K562 (cell line): ENCODE measurements at regions not wholly inside any gene's neighbourhood (a gene's known extent, or its start where the extent isn't known, plus 50 kb on each side); places are given as distances from the start of the nearest gene placed in this dataset.

Experiments
- ATAC-seq: fragments of 200-7000 bp; cut with Tn5 transposase; 3 replicates; pipeline ENCODE4 v1.9.1; 2020; ENCODE audit warnings: moderate library complexity
- BruUV-seq: library from RNA; stranded (reverse); fragments of 400-500 nt; replicated peaks from 2 replicates; lab custom pipeline; 2021; lab: Mats Ljungman, UMichigan
- CTCF ChIA-PET: fragments of 300-600 bp; formaldehyde crosslinking; extraction: SDS; loops from one replicate; lab custom pipeline; 2021; ENCODE audit warnings: low intra/inter-chr PET ratio; lab: Yijun Ruan, JAX
- POLR2A ChIA-PET: fragments of 300-600, 350-650 bp; sonication (Branson Sonifier 250); formaldehyde crosslinking; extraction: SDS; loops from one replicate; lab custom pipeline; 2021; ENCODE audit warnings: antibody characterized with exemption, inconsistent platforms; lab: Yijun Ruan, JAX
- DNase-seq, 4 experiments: peaks; one replicate each; pipeline versions ENCODE4 v3.0.0 to v3.0.0-alpha.2; 2011 to 2018; ENCODE audit warnings: low spot score in 3 of 4, mixed read lengths in 3 of 4; ENCODE audit errors: extremely low read depth in 1 of 4
- FAIRE-seq: peaks from 2 replicates; lab custom pipeline; 2011; peaks lifted over from hg19 to GRCh38; lab: Jason Lieb, UNC
- H2AFZ ChIP-seq: 2 replicates; pipeline ENCODE4 v1.6.0; 2011; ENCODE audit warnings: low read depth, low read length, control low read depth, inconsistent platforms
- H3K27ac ChIP-seq: fragments of 200-600 bp; 3 replicates; pipeline ENCODE4 v1.8.0; 2011; ENCODE audit warnings: low read depth, mild to moderate bottlenecking, control low read depth, inconsistent platforms, low read length, moderate library complexity, mixed read lengths; ENCODE audit errors: extremely low read depth
- H3K27me3 ChIP-seq, 2 experiments: fragments of 300-600 bp in 1 of 2; 2 replicates in 1 of 2; 3 replicates in 1 of 2; pipeline versions ENCODE4 v1.6.0 to v1.8.0; 2011; ENCODE audit warnings: inconsistent platforms in 2 of 2, low read length in 2 of 2, mild to moderate bottlenecking in 1 of 2, mixed read lengths in 1 of 2, moderate library complexity in 1 of 2; ENCODE audit not compliant: control insufficient read depth in 2 of 2, insufficient read depth in 2 of 2
- H3K36me3 ChIP-seq: fragments of 300-600 bp; 3 replicates; pipeline ENCODE4 v1.8.0; 2011; ENCODE audit warnings: mild to moderate bottlenecking, low read length, inconsistent platforms; ENCODE audit not compliant: control insufficient read depth, insufficient read depth
- H3K4me1 ChIP-seq, 2 experiments: fragments of 200-600 bp in 1 of 2; replicated peaks in 1 of 2; 2 replicates in 1 of 2; 3 replicates in 1 of 2; pipeline versions ENCODE4 v1.5.1 to v1.8.0; 2011; ENCODE audit warnings: inconsistent platforms in 2 of 2, low read length in 2 of 2, mild to moderate bottlenecking in 1 of 2, mixed read lengths in 1 of 2, moderate library complexity in 1 of 2; ENCODE audit not compliant: control insufficient read depth in 2 of 2, insufficient read depth in 2 of 2
- H3K4me2 ChIP-seq: 2 replicates; pipeline ENCODE4 v1.6.1; 2011; ENCODE audit warnings: low read length, control low read depth, inconsistent platforms, mixed read lengths; ENCODE audit not compliant: insufficient read depth
- H3K4me3 ChIP-seq: fragments of 200-600 bp; sonication (generic), shearing (Covaris generic); 2 replicates; pipeline ENCODE4 v1.5.1; 2016; ENCODE audit warnings: control low read depth, inconsistent platforms
- H3K79me2 ChIP-seq: fragments of 200-600 bp; 3 replicates; pipeline ENCODE4 v1.8.0; 2011; ENCODE audit warnings: low read length, inconsistent platforms; ENCODE audit not compliant: control insufficient read depth, insufficient read depth
- H3K9ac ChIP-seq, 2 experiments: 2 replicates each; pipeline versions ENCODE4 v1.6.0 to v1.6.1; 2011; ENCODE audit warnings: low read depth in 2 of 2, low read length in 2 of 2, control low read depth in 1 of 2, inconsistent platforms in 1 of 2, mild to moderate bottlenecking in 1 of 2, mixed read lengths in 1 of 2; ENCODE audit not compliant: insufficient read depth in 1 of 2
- H3K9me1 ChIP-seq: one replicate; pipeline ENCODE4 v1.6.0; 2011; ENCODE audit warnings: inconsistent platforms, mild to moderate bottlenecking, low read length, moderate library complexity; ENCODE audit not compliant: control insufficient read depth, insufficient read depth
- H3K9me3 ChIP-seq: replicated peaks from 2 replicates; pipeline ENCODE4 v1.5.1; 2011; ENCODE audit warnings: low read depth, low read length, inconsistent platforms; ENCODE audit not compliant: control insufficient read depth, insufficient read depth
- H4K20me1 ChIP-seq: replicated peaks from 2 replicates; pipeline ENCODE4 v1.6.1; 2011; ENCODE audit warnings: low read length, inconsistent platforms, mixed read lengths; ENCODE audit not compliant: control insufficient read depth, insufficient read depth
- FOXK2 ChIP-seq, 2 experiments: fragments of 450-650 bp; IDR thresholded peaks in 1 of 2; conservative IDR thresholded peaks in 1 of 2; 2 replicates each; pipeline ENCODE4 v1.6.1; 2016; ENCODE audit warnings: low read depth in 2 of 2, mild to moderate bottlenecking in 1 of 2
- JUND ChIP-seq, 2 experiments: IDR thresholded peaks; 2 replicates in 1 of 2; 3 replicates in 1 of 2; pipeline ENCODE4 v1.6.1; 2011; ENCODE audit warnings: borderline replicate concordance in 2 of 2, low read depth in 2 of 2, low read length in 2 of 2, improper control_type of control experiment in 1 of 2, missing biosample characterization in 1 of 2, missing genetic modification characterization in 1 of 2, missing genetic modification reagents in 1 of 2
- NFXL1 ChIP-seq: fragments of 450-650 bp; formaldehyde crosslinking; IDR thresholded peaks from 2 replicates; pipeline ENCODE4 v1.4.0; 2021; ENCODE audit warnings: mild to moderate bottlenecking
- TAF7 ChIP-seq: fragments of 450-650 bp; IDR thresholded peaks from 2 replicates; pipeline ENCODE4 v1.6.1; 2016; ENCODE audit warnings: missing genetic modification characterization, missing compliant biosample characterization
- ZNF384 ChIP-seq: IDR thresholded peaks from 2 replicates; pipeline ENCODE4 v1.6.1; 2012; ENCODE audit warnings: low read depth, low read length, improper control_type of control experiment
- ZZZ3 ChIP-seq: fragments of 450-650 bp; IDR thresholded peaks from 2 replicates; pipeline ENCODE4 v1.6.1; 2016; ENCODE audit warnings: antibody characterized with exemption, mild to moderate bottlenecking, moderate library complexity
- WGBS: fragments of 100-300 bp; shearing (Covaris generic); methylation state at CpG from one replicate; pipeline ENCODE4 v1.1.6; 2016; ENCODE audit warnings: low coverage, mixed read lengths; ENCODE audit not compliant: insufficient coverage; ENCODE audit errors: missing lambda C conversion rate; 5-methylcytosine and 5-hydroxymethylcytosine counted together
- in situ Hi-C: fragments of 300-500 bp; cut with MboI; formaldehyde crosslinking; loops from 4 replicates; pipeline ENCODE4 v1.15.0; 2018; ENCODE audit warnings: inconsistent platforms, mixed read lengths
- intact Hi-C: fragments of 100-400 bp; cut with micrococcal nuclease; formaldehyde crosslinking; loops from 2 replicates; pipeline ENCODE4 v1.14.2; 2022

GRCh38 chr22:49427341-49427740 is 400.3 kb downstream of the BRD1 start:
- no peak overlapping the region for H3K27ac ChIP-seq
- in situ Hi-C loops (no loop called here), intact Hi-C loops (no loop called here)
- no peaks in the 10 kb centered on the region for H3K9me3 ChIP-seq
- ChIA-PET POLR2A (no interaction called here), CTCF (no interaction called here)
- BruUV-seq = no TSS peak
- ATAC-seq = no peak
- no peak for FAIRE-seq
- no peak overlapping the region for H3K4me2 ChIP-seq
- peaks cover 0 to 6% of the 10 kb centered on the region in 2 experiments; a peak in 2 of 5 replicates for H3K4me1 ChIP-seq
- H3K9ac ChIP-seq = no peak overlapping the region
- H3K4me3 ChIP-seq = no peak overlapping the region
- no peak overlapping the region for H2AFZ ChIP-seq
- 0 out of 2 replicates have a peak, but pooled peaks cover 10% of the 10 kb centered on the region for H4K20me1 ChIP-seq
- no peak for DNase-seq
- no peaks in the 10 kb centered on the region for H3K36me3 ChIP-seq
- H3K9me1 ChIP-seq = no peaks in the 10 kb centered on the region
- no peaks in the 10 kb centered on the region for H3K79me2 ChIP-seq
- 100% methylated on average over 3 of the region's 5 CpGs for WGBS
- H3K27me3 ChIP-seq = no peaks in the 10 kb centered on the region
- TF ChIP-seq ZNF384 = no peak
- TF ChIP-seq TAF7 (tag) = no peak
- no peak for TF ChIP-seq ZZZ3
- TF ChIP-seq JUND (IDR thresholded peaks at IDR 0.05; ENCODE audit: borderline replicate concordance, low read depth, low read length) = no peak
- no peak for TF ChIP-seq JUND (tag; IDR thresholded peaks at IDR 0.05; ENCODE audit: borderline replicate concordance, low read depth, low read length)
- no peak for TF ChIP-seq NFXL1 (CRISPR knock-in tag)
- TF ChIP-seq FOXK2 (conservative IDR thresholded peaks at IDR 0.05 in 1 of 2, IDR thresholded peaks at IDR 0.05 in 1 of 2; ENCODE audit: low read depth in 2 of 2) = no peak
